ENCODE measurements at regions not wholly inside any gene's neighbourhood (a gene's known extent, or its start where the extent isn't known, plus 50 kb on each side); places are given as distances from the start of the nearest gene placed in this dataset.

DNA sequence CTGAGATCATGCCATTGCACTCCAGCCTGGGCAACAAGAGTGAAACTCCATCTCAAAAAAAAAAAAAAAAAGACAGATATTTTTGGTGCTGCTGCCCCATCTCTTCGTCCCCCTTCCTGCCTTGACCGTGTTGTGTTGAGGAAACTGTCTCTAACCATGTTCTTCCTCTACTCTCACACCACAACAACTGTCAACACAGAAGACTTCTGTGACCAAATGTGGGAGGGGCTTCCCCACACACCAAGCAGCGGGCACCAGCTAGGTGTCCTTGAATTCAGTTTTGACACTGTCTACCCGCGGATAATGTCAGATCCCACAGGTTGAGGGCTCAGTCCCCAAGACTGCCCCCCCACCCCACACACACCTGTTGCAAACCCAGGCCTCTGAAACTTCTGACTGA is 104.7 kb upstream of the BCOR start:
- TF ChIP-seq, protein P1, sequence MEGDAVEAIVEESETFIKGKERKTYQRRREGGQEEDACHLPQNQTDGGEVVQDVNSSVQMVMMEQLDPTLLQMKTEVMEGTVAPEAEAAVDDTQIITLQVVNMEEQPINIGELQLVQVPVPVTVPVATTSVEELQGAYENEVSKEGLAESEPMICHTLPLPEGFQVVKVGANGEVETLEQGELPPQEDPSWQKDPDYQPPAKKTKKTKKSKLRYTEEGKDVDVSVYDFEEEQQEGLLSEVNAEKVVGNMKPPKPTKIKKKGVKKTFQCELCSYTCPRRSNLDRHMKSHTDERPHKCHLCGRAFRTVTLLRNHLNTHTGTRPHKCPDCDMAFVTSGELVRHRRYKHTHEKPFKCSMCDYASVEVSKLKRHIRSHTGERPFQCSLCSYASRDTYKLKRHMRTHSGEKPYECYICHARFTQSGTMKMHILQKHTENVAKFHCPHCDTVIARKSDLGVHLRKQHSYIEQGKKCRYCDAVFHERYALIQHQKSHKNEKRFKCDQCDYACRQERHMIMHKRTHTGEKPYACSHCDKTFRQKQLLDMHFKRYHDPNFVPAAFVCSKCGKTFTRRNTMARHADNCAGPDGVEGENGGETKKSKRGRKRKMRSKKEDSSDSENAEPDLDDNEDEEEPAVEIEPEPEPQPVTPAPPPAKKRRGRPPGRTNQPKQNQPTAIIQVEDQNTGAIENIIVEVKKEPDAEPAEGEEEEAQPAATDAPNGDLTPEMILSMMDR (IDR thresholded peaks at IDR 0.05): no peak
- TF ChIP-seq POLR2A (IDR thresholded peaks at IDR 0.05): no peak

All from uterus (tissue), 2 donors.